SK-N-SH treated with all-trans-retinoic acid at 6 μM for 48 hours (cell line): ENCODE measurements at regions not wholly inside any gene's neighbourhood (a gene's known extent, or its start where the extent isn't known, plus 50 kb on each side); places are given as distances from the start of the nearest gene placed in this dataset.

Experiments used
- ATAC-seq: fragments of 200-7000 bp; cut with Tn5 transposase; 3 replicates; pipeline ENCODE4 v1.9.1; 2020; ENCODE audit warnings: mild to moderate bottlenecking, moderate library complexity
- ARNTL ChIP-seq: fragments of 450-650 bp; formaldehyde crosslinking; IDR thresholded peaks from 2 replicates; pipeline ENCODE4 v1.5.0; 2020; ENCODE audit warnings: low read depth, mild to moderate bottlenecking, moderate library complexity, borderline replicate concordance
- BACH2 ChIP-seq: fragments of 250-450 bp; sonication (Bioruptor Pico); IDR thresholded peaks from 2 replicates; pipeline ENCODE4 v1.9.0; 2021; ENCODE audit warnings: mild to moderate bottlenecking, borderline replicate concordance
- CREB5 ChIP-seq: fragments of 250-450 bp; sonication (Bioruptor Pico); IDR thresholded peaks from 2 replicates; pipeline ENCODE4 v1.5.1; 2020; ENCODE audit warnings: low read depth, mild to moderate bottlenecking, moderate library complexity
- CSDC2 ChIP-seq: fragments of 250-450 bp; sonication (Bioruptor Pico); IDR thresholded peaks from 2 replicates; pipeline ENCODE4 v1.5.0; 2020; ENCODE audit warnings: mild to moderate bottlenecking, moderate library complexity
- OSR1 ChIP-seq: fragments of 250-450 bp; sonication (Bioruptor Pico); IDR thresholded peaks from 2 replicates; pipeline ENCODE4 v1.8.0; 2022; ENCODE audit warnings: moderate library complexity, mild to moderate bottlenecking, inconsistent platforms
- PATZ1 ChIP-seq: fragments of 250-450 bp; sonication (Bioruptor Pico); IDR thresholded peaks from 2 replicates; pipeline ENCODE4 v1.8.0; 2020; ENCODE audit warnings: mild to moderate bottlenecking, moderate library complexity, borderline replicate concordance
- PPARA ChIP-seq: fragments of 250-450 bp; sonication (Bioruptor Pico); IDR thresholded peaks from 2 replicates; pipeline ENCODE4 v1.5.0; 2020; ENCODE audit warnings: mild to moderate bottlenecking, borderline replicate concordance
- RARB ChIP-seq: fragments of 250-450 bp; sonication (Bioruptor Pico); IDR thresholded peaks from 2 replicates; pipeline ENCODE4 v1.8.0; 2021; ENCODE audit warnings: mild to moderate bottlenecking, moderate library complexity
- TCF4 ChIP-seq: fragments of 250-450 bp; sonication (Bioruptor Pico); IDR thresholded peaks from 2 replicates; pipeline ENCODE4 v1.8.0; 2021; ENCODE audit warnings: mild to moderate bottlenecking, moderate library complexity, borderline replicate concordance
- TOX ChIP-seq: fragments of 250-450 bp; sonication (Bioruptor Pico); IDR thresholded peaks from 2 replicates; pipeline ENCODE4 v1.8.0; 2021; ENCODE audit warnings: mild to moderate bottlenecking, moderate library complexity, borderline replicate concordance
- TSHZ2 ChIP-seq: fragments of 250-450 bp; sonication (Bioruptor Pico); IDR thresholded peaks from 2 replicates; pipeline ENCODE4 v1.5.0; 2020; ENCODE audit warnings: mild to moderate bottlenecking, moderate library complexity
- ZC3H10 ChIP-seq: fragments of 250-450 bp; sonication (Bioruptor Pico); IDR thresholded peaks from 2 replicates; pipeline ENCODE4 v1.5.1; 2021; ENCODE audit warnings: mild to moderate bottlenecking, moderate library complexity
- ZFP3 ChIP-seq: fragments of 250-450 bp; sonication (Bioruptor Pico); IDR thresholded peaks from 2 replicates; pipeline ENCODE4 v1.5.0; 2020; ENCODE audit warnings: mild to moderate bottlenecking, moderate library complexity
- ZFP30 ChIP-seq: fragments of 450-650 bp; formaldehyde crosslinking; IDR thresholded peaks from 2 replicates; pipeline ENCODE4 v1.5.0; 2022; ENCODE audit warnings: mild to moderate bottlenecking, moderate library complexity
- ZNF565 ChIP-seq: fragments of 450-650 bp; formaldehyde crosslinking; conservative IDR thresholded peaks from 2 replicates; pipeline ENCODE4 v1.5.0; 2020; ENCODE audit warnings: low read depth, mild to moderate bottlenecking, moderate library complexity
- ZNF70 ChIP-seq: fragments of 450-650 bp; formaldehyde crosslinking; IDR thresholded peaks from 2 replicates; pipeline ENCODE4 v1.5.0; 2020; ENCODE audit warnings: mild to moderate bottlenecking, moderate library complexity
- TF ChIP-seq, protein P1 (sequence below): fragments of 250-450 bp; sonication (Bioruptor Pico); IDR thresholded peaks from 2 replicates; pipeline ENCODE4 v1.8.0; 2021; ENCODE audit warnings: low read depth, mild to moderate bottlenecking, moderate library complexity, borderline replicate concordance
- TF ChIP-seq, protein P2 (sequence below): fragments of 250-450 bp; sonication (Bioruptor Pico); IDR thresholded peaks from 2 replicates; pipeline ENCODE4 v1.5.1; 2021; ENCODE audit warnings: mild to moderate bottlenecking, moderate library complexity

DNA sequence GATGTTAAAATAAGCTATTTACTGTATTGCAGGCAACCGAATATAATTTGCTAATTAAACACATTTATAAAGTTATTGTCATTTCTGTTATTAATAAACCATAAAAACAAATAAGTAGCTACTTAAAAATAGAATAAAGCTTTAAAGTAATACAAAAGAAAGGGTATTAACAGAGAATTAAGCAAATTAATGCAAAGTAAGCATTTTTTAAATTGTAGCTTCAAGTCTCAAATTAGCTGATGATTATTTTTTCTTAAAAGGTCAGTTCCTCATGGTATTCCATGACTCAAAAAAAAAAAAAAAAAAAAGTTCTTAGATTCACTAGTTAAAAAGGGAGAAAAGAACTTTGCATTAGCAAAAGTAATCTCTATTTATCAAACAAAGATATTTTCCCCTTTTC lies 292.5 kb downstream of the SLITRK1 start:
- no peak for ATAC-seq

GRCh38 chr13:83577183-83577582 lies 305.1 kb downstream of the SLITRK1 start:
- ATAC-seq: no peak
- no peak for TF ChIP-seq ZC3H10 (CRISPR knock-in tag)
- TF ChIP-seq ZFP30 (CRISPR knock-in tag): no peak
- TF ChIP-seq BACH2 (CRISPR knock-in tag): no peak
- TF ChIP-seq, protein P1, sequence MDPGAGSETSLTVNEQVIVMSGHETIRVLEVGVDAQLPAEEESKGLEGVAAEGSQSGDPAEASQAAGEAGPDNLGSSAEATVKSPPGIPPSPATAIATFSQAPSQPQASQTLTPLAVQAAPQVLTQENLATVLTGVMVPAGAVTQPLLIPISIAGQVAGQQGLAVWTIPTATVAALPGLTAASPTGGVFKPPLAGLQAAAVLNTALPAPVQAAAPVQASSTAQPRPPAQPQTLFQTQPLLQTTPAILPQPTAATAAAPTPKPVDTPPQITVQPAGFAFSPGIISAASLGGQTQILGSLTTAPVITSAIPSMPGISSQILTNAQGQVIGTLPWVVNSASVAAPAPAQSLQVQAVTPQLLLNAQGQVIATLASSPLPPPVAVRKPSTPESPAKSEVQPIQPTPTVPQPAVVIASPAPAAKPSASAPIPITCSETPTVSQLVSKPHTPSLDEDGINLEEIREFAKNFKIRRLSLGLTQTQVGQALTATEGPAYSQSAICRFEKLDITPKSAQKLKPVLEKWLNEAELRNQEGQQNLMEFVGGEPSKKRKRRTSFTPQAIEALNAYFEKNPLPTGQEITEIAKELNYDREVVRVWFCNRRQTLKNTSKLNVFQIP (CRISPR knock-in tag): no peak
- TF ChIP-seq ZFP3 (CRISPR knock-in tag): no peak
- TF ChIP-seq RARB (CRISPR knock-in tag): no peak
- TF ChIP-seq OSR1: no peak
- TF ChIP-seq CREB5: no peak
- no peak for TF ChIP-seq CSDC2 (CRISPR knock-in tag)

More for the DNA sequence above, 292.5 kb downstream of the SLITRK1 start:
- TF ChIP-seq, protein P1 (CRISPR knock-in tag): no peak
- TF ChIP-seq ZFP30 (CRISPR knock-in tag): no peak

- no peak for ATAC-seq
- no peak for TF ChIP-seq OSR1
- no peak for TF ChIP-seq ZFP30 (CRISPR knock-in tag)
- no peak for TF ChIP-seq TSHZ2 (CRISPR knock-in tag)
- no peak for TF ChIP-seq ARNTL (CRISPR knock-in tag)
- no peak for TF ChIP-seq ZNF565 (CRISPR knock-in tag)
- no peak for TF ChIP-seq TCF4 (CRISPR knock-in tag)
- no peak for TF ChIP-seq ZC3H10 (CRISPR knock-in tag)
- no peak for TF ChIP-seq TOX (CRISPR knock-in tag)
- no peak for TF ChIP-seq ZFP3 (CRISPR knock-in tag)
- TF ChIP-seq PPARA (CRISPR knock-in tag): no peak
- no peak for TF ChIP-seq ZNF70 (CRISPR knock-in tag)
- TF ChIP-seq, protein P2, sequence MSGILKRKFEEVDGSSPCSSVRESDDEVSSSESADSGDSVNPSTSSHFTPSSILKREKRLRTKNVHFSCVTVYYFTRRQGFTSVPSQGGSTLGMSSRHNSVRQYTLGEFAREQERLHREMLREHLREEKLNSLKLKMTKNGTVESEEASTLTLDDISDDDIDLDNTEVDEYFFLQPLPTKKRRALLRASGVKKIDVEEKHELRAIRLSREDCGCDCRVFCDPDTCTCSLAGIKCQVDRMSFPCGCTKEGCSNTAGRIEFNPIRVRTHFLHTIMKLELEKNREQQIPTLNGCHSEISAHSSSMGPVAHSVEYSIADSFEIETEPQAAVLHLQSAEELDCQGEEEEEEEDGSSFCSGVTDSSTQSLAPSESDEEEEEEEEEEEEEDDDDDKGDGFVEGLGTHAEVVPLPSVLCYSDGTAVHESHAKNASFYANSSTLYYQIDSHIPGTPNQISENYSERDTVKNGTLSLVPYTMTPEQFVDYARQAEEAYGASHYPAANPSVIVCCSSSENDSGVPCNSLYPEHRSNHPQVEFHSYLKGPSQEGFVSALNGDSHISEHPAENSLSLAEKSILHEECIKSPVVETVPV (CRISPR knock-in tag): no peak
- no peak for TF ChIP-seq BACH2 (CRISPR knock-in tag)
- no peak for TF ChIP-seq PATZ1 (CRISPR knock-in tag)
Measured at GRCh38 chr13:83568019-83568418, 314.3 kb downstream of the SLITRK1 start.
